Nephron (organoid): ENCODE measurements at regions not wholly inside any gene's neighbourhood (a gene's known extent, or its start where the extent isn't known, plus 50 kb on each side); places are given as distances from the start of the nearest gene placed in this dataset.

Experiments used
- H3K27ac Mint-ChIP-seq, 3 experiments: 2 replicates each; pipeline ENCODE4 v1.8.0; 2020; ENCODE audit warnings: mixed read lengths in 3 of 3, mild to moderate bottlenecking in 2 of 3, moderate library complexity in 1 of 3
- H3K27me3 Mint-ChIP-seq: 2 replicates; pipeline ENCODE4 v1.8.0; 2021; ENCODE audit warnings: low read depth, mild to moderate bottlenecking, moderate library complexity, mixed read lengths
- H3K36me3 Mint-ChIP-seq: 2 replicates; pipeline ENCODE4 v1.8.0; 2020; ENCODE audit warnings: low read depth, mixed read lengths
- H3K4me1 Mint-ChIP-seq: 2 replicates; pipeline ENCODE4 v1.8.0; 2020; ENCODE audit warnings: mixed read lengths
- H3K4me3 Mint-ChIP-seq, 3 experiments: 2 replicates each; pipeline ENCODE4 v1.8.0; 2020; ENCODE audit warnings: mild to moderate bottlenecking in 3 of 3, mixed read lengths in 3 of 3, moderate library complexity in 2 of 3
- H3K9me3 Mint-ChIP-seq: 2 replicates; pipeline ENCODE4 v1.8.0; 2020; ENCODE audit warnings: mixed read lengths
- TF ChIP-seq, protein P1 (sequence below), 3 experiments: fragments of 200-600 bp; sonication (generic); IDR thresholded peaks; one replicate each; pipeline ENCODE4 v1.5.0; 2021; ENCODE audit warnings: antibody characterized with exemption in 3 of 3; ENCODE audit not compliant: unreplicated experiment in 3 of 3

GRCh38 chr12:41684997-41685396, 459.7 kb downstream of the GXYLT1 start:
- no peaks in the 10 kb centered on the region for H3K27me3 Mint-ChIP-seq

GRCh38 chr12:41683513-41684240, 461.0 kb downstream of the GXYLT1 start:
- no peaks in the 10 kb centered on the region for H3K27me3 Mint-ChIP-seq

More at GRCh38 chr12:41684997-41685396, 459.7 kb downstream of the GXYLT1 start:
- Mint-ChIP-seq H3K4me1 (peaks cover 13% of the 10 kb centered on the region), H3K27ac (no peak overlapping the region), H3K4me3 (no peak overlapping the region), H3K9me3 (peaks cover under 1% of the 10 kb centered on the region), H3K36me3 (no peaks in the 10 kb centered on the region)
- TF ChIP-seq, protein P1, sequence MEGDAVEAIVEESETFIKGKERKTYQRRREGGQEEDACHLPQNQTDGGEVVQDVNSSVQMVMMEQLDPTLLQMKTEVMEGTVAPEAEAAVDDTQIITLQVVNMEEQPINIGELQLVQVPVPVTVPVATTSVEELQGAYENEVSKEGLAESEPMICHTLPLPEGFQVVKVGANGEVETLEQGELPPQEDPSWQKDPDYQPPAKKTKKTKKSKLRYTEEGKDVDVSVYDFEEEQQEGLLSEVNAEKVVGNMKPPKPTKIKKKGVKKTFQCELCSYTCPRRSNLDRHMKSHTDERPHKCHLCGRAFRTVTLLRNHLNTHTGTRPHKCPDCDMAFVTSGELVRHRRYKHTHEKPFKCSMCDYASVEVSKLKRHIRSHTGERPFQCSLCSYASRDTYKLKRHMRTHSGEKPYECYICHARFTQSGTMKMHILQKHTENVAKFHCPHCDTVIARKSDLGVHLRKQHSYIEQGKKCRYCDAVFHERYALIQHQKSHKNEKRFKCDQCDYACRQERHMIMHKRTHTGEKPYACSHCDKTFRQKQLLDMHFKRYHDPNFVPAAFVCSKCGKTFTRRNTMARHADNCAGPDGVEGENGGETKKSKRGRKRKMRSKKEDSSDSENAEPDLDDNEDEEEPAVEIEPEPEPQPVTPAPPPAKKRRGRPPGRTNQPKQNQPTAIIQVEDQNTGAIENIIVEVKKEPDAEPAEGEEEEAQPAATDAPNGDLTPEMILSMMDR (IDR thresholded peaks at IDR 0.05; ENCODE audit: unreplicated experiment in 3 of 3) = no peak

GRCh38 chr12:41683023-41683422, 461.7 kb downstream of the GXYLT1 start:
- no peak overlapping the region for H3K27ac Mint-ChIP-seq
- H3K4me1 Mint-ChIP-seq = peaks cover 13% of the 10 kb centered on the region
- peaks cover 7% of the 10 kb centered on the region for H3K9me3 Mint-ChIP-seq
- TF ChIP-seq, protein P1 (IDR thresholded peaks at IDR 0.05; ENCODE audit: unreplicated experiment in 3 of 3) = no peak
- H3K27me3 Mint-ChIP-seq = no peaks in the 10 kb centered on the region
- peaks cover 3% of the 10 kb centered on the region for H3K36me3 Mint-ChIP-seq
- H3K4me3 Mint-ChIP-seq = no peak overlapping the region

More at GRCh38 chr12:41683513-41684240, 461.0 kb downstream of the GXYLT1 start:
- H3K27ac Mint-ChIP-seq = no peak overlapping the region
- H3K36me3 Mint-ChIP-seq = no peaks in the 10 kb centered on the region
- H3K4me1 Mint-ChIP-seq = peaks cover 13% of the 10 kb centered on the region
- no peak overlapping the region for H3K4me3 Mint-ChIP-seq
- H3K9me3 Mint-ChIP-seq = peaks cover 3% of the 10 kb centered on the region
- TF ChIP-seq, protein P1 (IDR thresholded peaks at IDR 0.05; ENCODE audit: unreplicated experiment in 3 of 3) = no peak

- Mint-ChIP-seq H3K27me3 (no peaks in the 10 kb centered on the region), H3K9me3 (peaks cover 7% of the 10 kb centered on the region), H3K36me3 (peaks cover 3% of the 10 kb centered on the region), H3K27ac (no peak overlapping the region), H3K4me1 (peaks cover 13% of the 10 kb centered on the region), H3K4me3 (no peak overlapping the region)
- TF ChIP-seq, protein P1 (IDR thresholded peaks at IDR 0.05; ENCODE audit: unreplicated experiment in 3 of 3) = no peak
These were observed 462.8 kb downstream of the GXYLT1 start for GRCh38 chr12:41681898-41682297.

- H3K27ac Mint-ChIP-seq = no peak overlapping the region
- peaks cover 3% of the 10 kb centered on the region for H3K36me3 Mint-ChIP-seq
- peaks cover 13% of the 10 kb centered on the region for H3K4me1 Mint-ChIP-seq
- no peak overlapping the region for H3K4me3 Mint-ChIP-seq
- TF ChIP-seq, protein P1 (IDR thresholded peaks at IDR 0.05; ENCODE audit: unreplicated experiment in 3 of 3) = no peak
- peaks cover 7% of the 10 kb centered on the region for H3K9me3 Mint-ChIP-seq
- no peaks in the 10 kb centered on the region for H3K27me3 Mint-ChIP-seq
These were observed 464.5 kb downstream of the GXYLT1 start for GRCh38 chr12:41680155-41680554.
